ENCODE measurements at regions not wholly inside any gene's neighbourhood (a gene's known extent, or its start where the extent isn't known, plus 50 kb on each side); places are given as distances from the start of the nearest gene placed in this dataset.

- TF ChIP-seq POLR2A (IDR thresholded peaks at IDR 0.05; ENCODE audit: low read length) (no peak), GATA1 (IDR thresholded peaks at IDR 0.05; ENCODE audit: low read depth, low read length) (no peak)
Measured at GRCh38 chr2:89837962-89838625, 1146.6 kb downstream of the RPIA start.
